T-helper 2 cell treated with Interferon-gamma antibody and Interleukin-4, amounts not matched to agents 100 ng/mL and 5 ng/mL, for 36 hours (primary cell): ENCODE measurements at regions not wholly inside any gene's neighbourhood (a gene's known extent, or its start where the extent isn't known, plus 50 kb on each side); places are given as distances from the start of the nearest gene placed in this dataset.

ENCODE experiments used
- intact Hi-C: fragments of 100-400 bp; cut with micrococcal nuclease; formaldehyde crosslinking; loops from one replicate; pipeline ENCODE4 v1.15.1; 2023

- intact Hi-C loops = no loop called here
Measured at GRCh38 chr1:117802531-117803257, 126.7 kb downstream of the GDAP2 start.

GRCh38 chr1:117803318-117803717 lies 126.1 kb downstream of the GDAP2 start:
- intact Hi-C loops = no loop called here

- intact Hi-C loops = no loop called here
Measured at GRCh38 chr1:117809764-117810163, 119.7 kb downstream of the GDAP2 start.

- intact Hi-C loops = no loop called here
Measured at GRCh38 chr1:117810553-117810952, 118.9 kb downstream of the GDAP2 start.

- intact Hi-C loops = no loop called here
Measured at GRCh38 chr1:117812869-117813511, 116.4 kb downstream of the GDAP2 start.
